ENCODE measurements at regions not wholly inside any gene's neighbourhood (a gene's known extent, or its start where the extent isn't known, plus 50 kb on each side); places are given as distances from the start of the nearest gene placed in this dataset.
A peak's percentile ranks its signal among the peaks of the same experiment; 100 is the strongest.

DNA sequence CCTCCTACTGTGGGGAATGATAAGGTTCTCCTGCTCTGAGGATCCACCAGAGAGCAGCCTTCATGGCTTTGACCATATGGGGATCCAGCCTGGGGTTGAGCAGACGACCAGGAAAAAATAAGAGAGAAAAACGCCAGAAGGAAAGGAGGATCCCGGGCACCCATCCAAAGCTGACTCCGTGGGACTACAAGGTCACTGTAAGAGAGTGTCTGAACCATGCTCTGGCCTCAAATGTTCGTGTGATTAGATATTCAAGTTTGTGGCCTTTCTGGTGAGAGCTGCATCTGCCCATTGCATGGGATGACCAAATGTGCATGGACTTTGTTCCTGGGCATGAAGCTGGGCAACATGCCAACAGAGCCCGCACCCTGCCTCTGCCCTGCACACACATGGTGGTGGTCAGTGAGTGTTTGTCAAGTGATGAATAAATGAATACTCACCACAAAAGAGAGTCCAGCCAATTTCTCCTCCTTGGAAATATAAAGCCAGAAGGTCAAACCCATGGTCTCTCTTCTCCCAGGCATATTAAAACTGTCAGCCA, 346.0 kb upstream of the GATB start:
- TF ChIP-seq, protein P1, sequence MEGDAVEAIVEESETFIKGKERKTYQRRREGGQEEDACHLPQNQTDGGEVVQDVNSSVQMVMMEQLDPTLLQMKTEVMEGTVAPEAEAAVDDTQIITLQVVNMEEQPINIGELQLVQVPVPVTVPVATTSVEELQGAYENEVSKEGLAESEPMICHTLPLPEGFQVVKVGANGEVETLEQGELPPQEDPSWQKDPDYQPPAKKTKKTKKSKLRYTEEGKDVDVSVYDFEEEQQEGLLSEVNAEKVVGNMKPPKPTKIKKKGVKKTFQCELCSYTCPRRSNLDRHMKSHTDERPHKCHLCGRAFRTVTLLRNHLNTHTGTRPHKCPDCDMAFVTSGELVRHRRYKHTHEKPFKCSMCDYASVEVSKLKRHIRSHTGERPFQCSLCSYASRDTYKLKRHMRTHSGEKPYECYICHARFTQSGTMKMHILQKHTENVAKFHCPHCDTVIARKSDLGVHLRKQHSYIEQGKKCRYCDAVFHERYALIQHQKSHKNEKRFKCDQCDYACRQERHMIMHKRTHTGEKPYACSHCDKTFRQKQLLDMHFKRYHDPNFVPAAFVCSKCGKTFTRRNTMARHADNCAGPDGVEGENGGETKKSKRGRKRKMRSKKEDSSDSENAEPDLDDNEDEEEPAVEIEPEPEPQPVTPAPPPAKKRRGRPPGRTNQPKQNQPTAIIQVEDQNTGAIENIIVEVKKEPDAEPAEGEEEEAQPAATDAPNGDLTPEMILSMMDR (conservative IDR thresholded peaks at IDR 0.05; ENCODE audit: low read depth, low read length) = no peak; the same call in 1 of the 2 replicates
- TF ChIP-seq EZH2 (IDR thresholded peaks at IDR 0.05; ENCODE audit: low read length, unreplicated experiment) (no peak), EZH2phosphoT487 (IDR thresholded peaks at IDR 0.05; ENCODE audit: borderline replicate concordance, low read length) (no peak)
- Histone ChIP-seq H2AFZ (ENCODE audit: low read length) (0 out of 2 replicates have a peak overlapping the region, but pooled peaks have one; percentile 19), H3K4me1 (ENCODE audit: insufficient read depth, low read length) (peaks cover 44% of the 10 kb centered on the region), H3K27ac (ENCODE audit: low read length) (peak overlapping the region; percentile 100), H3K4me3 (ENCODE audit: low read length) (peak overlapping the region; percentile 36; the same call in 1 of the 2 replicates), H3K9me3 (ENCODE audit: low read length) (no peaks in the 10 kb centered on the region), H3K79me2 (ENCODE audit: low read length) (no peaks in the 10 kb centered on the region), H3K9me2 (replicated peaks; ENCODE audit: low read length) (no peaks in the 10 kb centered on the region), H3K9ac (ENCODE audit: low read length) (peak overlapping the region; percentile 91), H3K36me3 (ENCODE audit: low read depth, low read length) (no peaks in the 10 kb centered on the region), H3K4me2 (ENCODE audit: low read length) (peak overlapping the region; percentile 72), H3K27me3 (ENCODE audit: low read length) (no peaks in the 10 kb centered on the region), H3F3A (ENCODE audit: low read length, unreplicated experiment) (peaks cover 6% of the 10 kb centered on the region), H4K20me1 (ENCODE audit: low read length) (no peaks in the 10 kb centered on the region)
- peak; percentile 85 for DNase-seq
- BruUV-seq (replicated peaks) = no TSS peak
- POLR2A ChIA-PET (ENCODE audit: unreplicated experiment) = interaction anchor here (0.6 kb wide), 1 partner anchor 117 kb away, joined by 3 read pairs; no protein-coding TSS in a partner anchor
- CTCF ChIA-PET = no interaction called here
- intact Hi-C loops (cut with micrococcal nuclease) = loop anchor here (1.0 to 10.0 kb wide), 5 partner anchors 96 to 346 kb away; partner anchors contain the start of gene GATB
- peak; percentile 51 for ATAC-seq

DNA sequence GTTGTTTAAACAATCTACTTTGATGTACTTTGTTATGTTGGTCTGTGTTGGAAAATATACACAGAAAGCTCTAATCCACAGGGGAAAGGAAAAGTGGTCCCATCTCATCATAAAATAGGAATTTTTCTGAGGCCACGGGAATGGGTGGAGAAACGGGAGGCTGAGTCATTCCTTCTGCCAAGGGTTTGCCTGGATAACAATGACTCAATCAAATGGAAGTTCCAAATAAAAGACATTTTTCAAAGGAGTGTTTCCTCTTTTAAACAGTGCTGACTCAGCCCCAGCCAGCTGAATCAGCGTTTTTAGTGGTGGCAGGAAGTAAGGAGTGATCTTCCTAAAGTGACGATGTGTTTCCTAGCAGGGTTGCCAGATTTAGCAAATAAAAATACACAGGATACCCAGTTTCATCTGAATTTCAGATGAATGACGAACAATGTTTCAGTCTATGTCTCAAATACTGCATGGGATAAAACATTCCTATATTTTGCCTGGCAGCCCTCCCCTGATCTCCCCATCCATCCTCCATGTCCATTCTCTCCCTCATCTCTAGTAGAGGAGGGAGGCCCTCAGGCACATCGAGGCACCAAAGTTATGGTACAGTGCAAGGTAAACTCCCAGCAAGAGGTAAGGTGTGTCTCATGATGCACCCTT, 345.4 kb upstream of the GATB start:
- CTCF ChIA-PET = no interaction called here
- H3K4me3 ChIP-seq (ENCODE audit: low read length) = peak overlapping the region; percentile 36; the same call in 1 of the 2 replicates
- peak; percentile 97 for DNase-seq
- H3K27ac ChIP-seq (ENCODE audit: low read length) = peak overlapping the region; percentile 100
- H3K79me2 ChIP-seq (ENCODE audit: low read length) = no peaks in the 10 kb centered on the region
- TF ChIP-seq, protein P1 (conservative IDR thresholded peaks at IDR 0.05; ENCODE audit: low read depth, low read length) = no peak
- TF ChIP-seq EZH2phosphoT487 (IDR thresholded peaks at IDR 0.05; ENCODE audit: borderline replicate concordance, low read length) (no peak), EZH2 (IDR thresholded peaks at IDR 0.05; ENCODE audit: low read length, unreplicated experiment) (no peak)
- H3K4me1 ChIP-seq (ENCODE audit: insufficient read depth, low read length) = peaks cover 50% of the 10 kb centered on the region
- peaks cover 10% of the 10 kb centered on the region for H3F3A ChIP-seq (ENCODE audit: low read length, unreplicated experiment)
- peak; percentile 72 for ATAC-seq
- no peaks in the 10 kb centered on the region for H4K20me1 ChIP-seq (ENCODE audit: low read length)
- H3K9me3 ChIP-seq (ENCODE audit: low read length) = no peaks in the 10 kb centered on the region
- H3K4me2 ChIP-seq (ENCODE audit: low read length) = peak overlapping the region; percentile 72
- H2AFZ ChIP-seq (ENCODE audit: low read length) = 0 out of 2 replicates have a peak overlapping the region, but pooled peaks have one; percentile 19
- no peaks in the 10 kb centered on the region for H3K36me3 ChIP-seq (ENCODE audit: low read depth, low read length)
- intact Hi-C loops (cut with micrococcal nuclease) = loop anchor here (1.0 to 10.0 kb wide), 5 partner anchors 95 to 345 kb away; partner anchors contain the start of gene GATB
- peak overlapping the region; percentile 91 for H3K9ac ChIP-seq (ENCODE audit: low read length)
- no peaks in the 10 kb centered on the region for H3K27me3 ChIP-seq (ENCODE audit: low read length)
- H3K9me2 ChIP-seq (replicated peaks; ENCODE audit: low read length) = no peaks in the 10 kb centered on the region
- BruUV-seq (replicated peaks) = no TSS peak
- POLR2A ChIA-PET (ENCODE audit: unreplicated experiment) = no interaction called here

Measured in PC-3 (cell line).